Activated CD8-positive, alpha-beta memory T cell treated with anti-CD3 and anti-CD28 coated beads for 36 hours (primary cell): ENCODE measurements at regions not wholly inside any gene's neighbourhood (a gene's known extent, or its start where the extent isn't known, plus 50 kb on each side); places are given as distances from the start of the nearest gene placed in this dataset.
"Not testable (repeated sequence)": the region's sequence is repeated elsewhere in the genome, so short reads cannot be mapped to it uniquely, and the experiment has no call there.

ENCODE experiments used
- CTCF ChIA-PET: fragments of 350-600 bp; sonication (Branson Sonifier 250); formaldehyde crosslinking; loops from one replicate; lab custom pipeline; 2021; ENCODE audit warnings: antibody characterized with exemption; lab: Charles Lee
- POLR2A ChIA-PET: fragments of 350-600 bp; sonication (Branson Sonifier 250); formaldehyde crosslinking; loops from one replicate; lab custom pipeline; 2021; ENCODE audit warnings: antibody characterized with exemption; lab: Charles Lee

DNA sequence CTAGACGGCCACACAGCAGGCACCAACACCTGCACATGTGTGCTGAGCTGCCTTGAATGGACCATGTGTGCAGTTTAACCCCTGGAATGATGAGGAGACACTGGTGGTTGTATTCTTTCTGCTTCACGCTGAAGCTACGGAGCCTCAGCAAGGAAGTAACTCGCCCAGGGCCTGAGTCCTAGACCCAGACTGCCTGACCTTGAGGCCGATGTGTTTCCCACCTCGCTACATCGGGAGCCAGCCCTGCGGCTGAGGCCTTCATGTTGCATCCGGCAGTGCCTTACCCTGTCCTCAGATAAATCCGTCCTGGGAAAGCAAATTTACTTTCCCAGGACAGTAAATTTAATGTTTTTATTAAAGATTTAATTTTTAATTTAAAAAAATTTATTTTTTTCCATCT lies 110.0 kb upstream of the MTHFD1L start:
- ChIA-PET POLR2A (no interaction called here), CTCF (no interaction called here)

GRCh38 chr6:150756173-150756572 lies 109.3 kb upstream of the MTHFD1L start:
- ChIA-PET CTCF (no interaction called here), POLR2A (no interaction called here)

DNA sequence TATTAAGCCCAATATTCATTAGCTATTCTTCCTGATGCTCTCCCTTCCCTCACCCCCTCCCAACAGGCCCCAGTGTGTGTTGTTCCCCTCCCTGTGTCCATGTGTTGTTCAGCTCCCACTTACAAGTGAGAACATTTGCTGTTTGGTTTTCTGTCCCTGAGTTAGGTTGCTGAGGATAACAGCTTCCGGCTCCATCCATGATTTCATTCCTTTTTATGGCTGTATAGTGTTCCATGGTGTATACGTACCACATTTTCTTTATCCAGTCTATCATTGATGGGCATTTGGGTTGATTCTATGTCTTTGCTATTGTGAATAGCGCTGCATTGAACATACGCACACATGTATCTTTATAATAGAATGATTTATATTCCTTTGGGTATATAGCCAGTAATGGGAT lies 107.7 kb upstream of the MTHFD1L start:
- POLR2A ChIA-PET, CTCF ChIA-PET: not testable (repeated sequence)

- CTCF ChIA-PET, result no interaction called here
- POLR2A ChIA-PET, result no interaction called here
Measured at GRCh38 chr6:150759483-150759882, 106.0 kb upstream of the MTHFD1L start.

GRCh38 chr6:150761771-150762170 lies 103.7 kb upstream of the MTHFD1L start:
- POLR2A ChIA-PET, result no interaction called here
- CTCF ChIA-PET, result no interaction called here

DNA sequence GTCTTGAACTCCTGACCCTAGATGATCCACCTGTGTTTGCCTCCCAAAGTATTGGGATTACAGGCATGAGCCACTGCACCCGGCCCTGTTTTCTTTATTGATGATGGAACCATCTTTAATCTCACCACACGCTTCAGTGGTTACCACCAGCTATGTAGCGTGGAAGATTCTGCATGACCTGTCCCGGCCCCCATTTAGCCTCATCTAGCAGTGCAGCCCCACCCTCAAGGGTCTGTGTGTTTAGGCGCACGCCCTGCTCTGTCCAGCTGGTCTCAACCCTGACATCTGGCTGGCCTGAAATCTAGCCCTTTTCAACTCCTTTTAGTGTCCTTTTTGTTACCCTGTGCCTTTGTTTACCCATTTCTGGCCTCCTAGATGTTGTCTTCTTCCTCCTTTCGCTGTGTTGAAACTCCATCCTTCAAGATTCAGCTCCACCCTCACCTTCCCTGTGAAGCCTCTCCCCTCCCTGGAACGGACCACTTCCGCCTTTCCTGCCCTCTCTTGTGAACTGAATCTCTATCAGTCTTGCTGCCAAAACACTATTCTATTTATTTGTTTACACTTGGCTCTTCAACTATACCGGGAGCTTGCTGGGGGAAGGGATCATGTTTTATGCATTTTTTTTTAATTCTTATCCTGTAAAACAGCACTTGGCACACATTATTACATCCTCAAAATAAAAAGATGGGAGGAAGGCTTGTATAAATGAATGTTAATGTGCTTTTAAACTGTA lies 101.0 kb upstream of the MTHFD1L start:
- ChIA-PET CTCF (no interaction called here), POLR2A (no interaction called here)

GRCh38 chr6:150765067-150765764 lies 100.3 kb upstream of the MTHFD1L start:
- ChIA-PET POLR2A (no interaction called here), CTCF (no interaction called here)

DNA sequence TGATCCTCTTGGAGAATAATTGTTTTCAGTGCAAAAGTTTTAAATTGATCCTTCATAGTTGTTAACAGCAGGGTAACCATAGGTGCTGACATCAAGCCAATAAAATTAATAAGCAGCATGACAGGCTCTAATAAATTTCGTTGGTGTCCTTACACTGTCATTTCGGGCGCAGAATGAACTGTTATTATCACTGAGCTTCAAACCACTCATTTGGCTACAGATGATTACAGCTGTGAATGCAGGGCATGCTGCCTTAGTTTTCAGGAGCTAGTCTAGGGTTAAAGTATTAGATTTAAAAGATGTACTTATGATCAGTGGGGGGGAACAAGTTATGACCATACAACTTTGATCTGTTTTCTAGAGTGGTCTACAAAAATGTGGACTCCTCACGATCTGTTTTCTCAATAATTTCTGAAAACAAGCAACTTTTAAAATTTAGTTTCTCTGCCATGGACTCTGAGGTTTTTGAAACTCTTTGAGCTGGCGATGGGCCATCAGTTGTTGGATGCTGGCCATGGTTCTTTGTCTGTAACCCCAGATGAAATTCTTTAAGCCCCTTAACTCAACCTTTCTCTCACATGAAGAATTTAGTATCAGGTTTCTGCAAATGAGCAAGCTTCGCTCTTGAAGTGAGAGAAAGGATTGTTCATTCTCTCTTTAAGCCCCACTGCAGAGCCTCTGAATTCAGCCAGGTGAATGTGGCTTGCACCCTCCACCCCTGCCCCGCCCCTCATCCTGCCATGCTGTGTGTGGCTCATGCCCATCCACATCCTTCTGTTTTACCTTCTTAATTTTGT lies 99.1 kb upstream of the MTHFD1L start:
- CTCF ChIA-PET, result no interaction called here
- POLR2A ChIA-PET, result no interaction called here

DNA sequence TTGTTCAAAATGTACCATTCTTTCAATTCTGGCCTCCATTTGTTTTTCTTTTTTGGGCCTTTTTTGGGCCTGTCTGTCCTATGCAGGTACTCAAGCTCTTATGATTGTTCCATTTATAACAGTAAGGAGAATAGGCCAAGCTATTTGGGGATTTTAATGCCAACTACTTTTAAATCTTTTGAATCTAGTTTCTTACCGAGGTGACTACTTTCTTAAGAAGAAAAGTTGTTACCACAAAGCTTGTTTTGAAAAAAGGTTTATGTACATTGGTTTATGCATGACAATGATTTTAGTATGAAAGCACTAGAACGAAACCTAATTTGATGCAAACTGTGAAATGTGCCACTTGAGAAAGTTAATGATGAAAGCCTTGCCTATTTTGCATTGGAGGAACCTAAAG lies 98.3 kb upstream of the MTHFD1L start:
- CTCF ChIA-PET, result no interaction called here
- POLR2A ChIA-PET, result no interaction called here

GRCh38 chr6:150767571-150768018 lies 97.9 kb upstream of the MTHFD1L start:
- ChIA-PET CTCF (no interaction called here), POLR2A (no interaction called here)

GRCh38 chr6:150770637-150771036 lies 94.9 kb upstream of the MTHFD1L start:
- POLR2A ChIA-PET, result no interaction called here

DNA sequence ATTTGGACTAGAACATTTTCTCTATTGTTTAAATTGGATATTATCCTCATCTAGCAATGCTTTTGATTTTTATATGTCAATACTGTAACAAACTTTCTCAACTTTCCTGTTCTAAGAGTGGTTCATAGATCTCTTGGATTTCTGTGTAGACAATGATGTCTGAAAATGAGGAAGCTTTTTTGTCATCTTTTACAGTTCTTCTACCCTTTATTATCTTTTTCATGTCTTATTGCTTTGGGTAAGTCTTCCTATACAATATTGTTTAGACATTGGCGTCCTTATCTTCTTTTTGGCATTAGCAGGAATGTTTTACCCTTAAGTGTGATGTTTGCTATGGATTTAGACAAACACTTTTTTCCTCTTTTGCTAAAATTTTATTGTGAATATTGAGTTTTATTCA lies 91.5 kb upstream of the MTHFD1L start:
- ChIA-PET POLR2A (no interaction called here), CTCF (no interaction called here)

More at GRCh38 chr6:150770637-150771036, 94.9 kb upstream of the MTHFD1L start:
- CTCF ChIA-PET, result no interaction called here

GRCh38 chr6:150775415-150776203 lies 89.9 kb upstream of the MTHFD1L start:
- ChIA-PET POLR2A (no interaction called here), CTCF (no interaction called here)

GRCh38 chr6:150777736-150778135 lies 87.8 kb upstream of the MTHFD1L start:
- ChIA-PET POLR2A (no interaction called here), CTCF (no interaction called here)

GRCh38 chr6:150783813-150784212 lies 81.7 kb upstream of the MTHFD1L start:
- ChIA-PET POLR2A (no interaction called here), CTCF (no interaction called here)

DNA sequence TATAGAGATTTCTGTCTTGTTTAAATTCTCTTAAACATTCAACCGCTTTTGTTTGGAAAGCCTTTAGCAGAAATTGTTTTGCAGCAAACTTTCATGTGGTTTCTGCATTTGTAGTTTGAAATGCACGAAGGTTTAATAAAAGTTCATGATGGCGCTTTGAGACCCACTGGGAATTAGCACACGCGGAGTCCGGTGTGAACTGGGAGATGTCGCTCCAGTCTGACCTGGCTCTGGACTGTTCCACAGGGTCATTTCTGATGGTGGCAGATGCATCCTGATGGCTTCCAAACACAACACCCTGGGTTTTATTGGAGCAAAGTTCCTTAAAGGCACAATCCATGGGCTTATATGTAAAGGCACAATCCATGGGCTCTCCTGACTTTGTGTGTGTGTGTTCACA lies 78.1 kb upstream of the MTHFD1L start:
- CTCF ChIA-PET, result no interaction called here
- POLR2A ChIA-PET, result no interaction called here

DNA sequence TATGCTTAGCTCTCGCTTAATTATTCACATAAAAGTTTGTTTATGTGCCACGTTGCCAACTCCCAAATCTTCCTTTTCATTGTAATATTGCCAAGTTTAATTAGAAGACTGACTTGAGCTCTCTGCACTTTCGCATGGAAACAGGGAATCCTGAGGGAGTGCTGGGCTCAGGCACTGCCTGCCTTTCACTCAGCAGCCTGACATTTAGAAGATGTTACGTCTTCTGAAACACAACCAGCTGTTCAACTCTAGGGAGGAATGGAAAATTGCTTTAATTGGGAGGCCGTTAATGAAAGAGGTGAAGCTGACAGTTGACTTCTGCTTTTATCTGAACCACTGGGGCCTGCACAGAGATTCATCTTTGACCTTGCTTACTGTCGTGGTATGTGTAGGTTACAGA lies 77.4 kb upstream of the MTHFD1L start:
- CTCF ChIA-PET, result no interaction called here
- POLR2A ChIA-PET, result no interaction called here

- POLR2A ChIA-PET, CTCF ChIA-PET: not testable (repeated sequence)
Measured at GRCh38 chr6:150789906-150790305, 75.6 kb upstream of the MTHFD1L start.

DNA sequence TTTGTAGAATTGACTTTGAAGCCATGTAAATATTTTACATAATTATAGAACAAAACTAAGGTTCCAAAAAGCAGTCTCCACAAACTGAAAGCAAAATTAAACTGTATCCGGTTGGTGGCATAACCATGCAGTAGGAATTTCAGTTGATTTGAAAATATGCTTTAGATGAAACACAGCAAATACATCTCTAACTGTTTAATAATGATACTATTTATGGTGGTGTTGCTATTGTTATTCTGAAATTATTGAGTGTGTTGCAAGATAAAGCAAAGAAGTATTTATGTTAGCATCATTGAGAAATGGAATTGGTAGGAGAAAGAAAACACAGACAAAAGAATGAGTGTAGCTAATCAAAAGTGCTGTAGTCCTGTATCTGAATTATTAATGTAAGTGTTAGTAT lies 73.8 kb upstream of the MTHFD1L start:
- ChIA-PET POLR2A (no interaction called here), CTCF (no interaction called here)

DNA sequence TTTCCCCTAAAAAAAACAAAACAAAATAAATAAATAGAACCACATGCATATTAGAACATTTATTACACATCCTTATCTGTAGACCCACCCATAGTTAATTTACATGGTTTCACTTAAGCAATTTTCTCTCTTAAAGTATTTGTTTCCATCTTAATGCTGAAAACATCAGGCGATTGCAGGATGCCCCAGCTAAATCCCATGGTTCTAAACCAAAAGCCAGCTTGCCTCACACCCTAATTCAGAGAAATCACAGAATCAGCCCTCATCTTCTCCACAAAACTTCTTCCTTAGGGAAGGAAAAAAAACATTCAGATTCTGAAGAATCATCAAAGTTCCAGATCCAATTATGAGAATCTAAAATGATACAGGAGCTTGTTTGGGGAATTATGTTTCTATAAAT lies 67.6 kb upstream of the MTHFD1L start:
- CTCF ChIA-PET, result no interaction called here
- POLR2A ChIA-PET, result no interaction called here
